ENCODE measurements at regions not wholly inside any gene's neighbourhood (a gene's known extent, or its start where the extent isn't known, plus 50 kb on each side); places are given as distances from the start of the nearest gene placed in this dataset.

- H3K9me3 ChIP-seq, result no peaks in the 10 kb centered on the region
- 46 to 66% methylated on average over 3 of the region's 3 CpGs for WGBS, 2 donors
Measured at GRCh38 chrX:45784590-45784989, 583.9 kb upstream of the DIPK2B start.

GRCh38 chrX:45783002-45783401 is 582.3 kb upstream of the DIPK2B start:
- TF ChIP-seq POLR2AphosphoS5 (IDR thresholded peaks at IDR 0.05) (no peak), POLR2A (IDR thresholded peaks at IDR 0.05) (no peak), EP300 (IDR thresholded peaks at IDR 0.05) (no peak), CTCF (IDR thresholded peaks at IDR 0.05) (no peak)
- 66 to 69% methylated on average over 3 to 6 of the region's 6 CpGs for WGBS, 2 donors
- ATAC-seq (ENCODE audit: low FRiP score in 2 of 2), result peak in 1 of 2 donors; percentile 40

More at GRCh38 chrX:45784590-45784989, 583.9 kb upstream of the DIPK2B start:
- Histone ChIP-seq H3K27me3 (no peaks in the 10 kb centered on the region), H3K36me3 (no peaks in the 10 kb centered on the region), H3K4me1 (peaks cover 0 to 6% (median 0%) of the 10 kb centered on the region in 4 donors), H3K4me3 (no peak overlapping the region), H3K27ac (no peak overlapping the region)
- TF ChIP-seq POLR2AphosphoS5 (IDR thresholded peaks at IDR 0.05) (no peak), POLR2A (IDR thresholded peaks at IDR 0.05) (no peak), EP300 (IDR thresholded peaks at IDR 0.05) (no peak)
- ATAC-seq (ENCODE audit: low FRiP score in 2 of 2), result no peak
- DNase-seq, result no peak

GRCh38 chrX:45781901-45782553 is 581.4 kb upstream of the DIPK2B start:
- ATAC-seq (ENCODE audit: low FRiP score in 2 of 2) (peak in 1 of 2 donors; percentile 73), DNase-seq (no peak)
- H3K27ac ChIP-seq, result no peak overlapping the region
- H3K4me1 ChIP-seq, result no peaks in the 10 kb centered on the region
- WGBS, 2 donors, result 37 to 57% methylated on average over 2 to 4 of the region's 4 CpGs
- H3K27me3 ChIP-seq, result no peaks in the 10 kb centered on the region
- no peaks in the 10 kb centered on the region for H3K9me3 ChIP-seq
- TF ChIP-seq CTCF (IDR thresholded peaks at IDR 0.05) (peak in 1 of 6 experiments; percentile 8), EP300 (IDR thresholded peaks at IDR 0.05) (no peak)
- H3K36me3 ChIP-seq, result no peaks in the 10 kb centered on the region
- H3K4me3 ChIP-seq, result no peak overlapping the region

More at GRCh38 chrX:45783002-45783401, 582.3 kb upstream of the DIPK2B start:
- Histone ChIP-seq H3K4me1 (no peaks in the 10 kb centered on the region), H3K4me3 (no peak overlapping the region), H3K36me3 (no peaks in the 10 kb centered on the region), H3K9me3 (no peaks in the 10 kb centered on the region), H3K27ac (no peak overlapping the region), H3K27me3 (no peaks in the 10 kb centered on the region)
- peak in 1 of 2 donors; percentile 1 for DNase-seq

- Histone ChIP-seq H3K4me1 (no peaks in the 10 kb centered on the region), H3K4me3 (no peak overlapping the region), H3K36me3 (no peaks in the 10 kb centered on the region), H3K9me3 (no peaks in the 10 kb centered on the region), H3K27ac (no peak overlapping the region), H3K27me3 (no peaks in the 10 kb centered on the region)
- ATAC-seq (ENCODE audit: low FRiP score in 2 of 2) (no peak), DNase-seq (no peak)
- WGBS, 2 donors, result 56 to 71% methylated on average over 1 of the region's 1 CpG
- TF ChIP-seq EP300 (IDR thresholded peaks at IDR 0.05) (no peak), POLR2AphosphoS5 (IDR thresholded peaks at IDR 0.05) (no peak), CTCF (IDR thresholded peaks at IDR 0.05) (no peak), POLR2A (IDR thresholded peaks at IDR 0.05) (no peak)
Measured at GRCh38 chrX:45778616-45779015, 577.9 kb upstream of the DIPK2B start.

GRCh38 chrX:45777366-45777765 is 576.7 kb upstream of the DIPK2B start:
- WGBS, 2 donors, result 60 to 70% methylated on average over 3 of the region's 3 CpGs
- no peak for DNase-seq
- Histone ChIP-seq H3K9me3 (no peaks in the 10 kb centered on the region), H3K27ac (no peak overlapping the region), H3K27me3 (no peaks in the 10 kb centered on the region), H3K4me3 (no peak overlapping the region), H3K4me1 (peaks cover 0 to 3% (median under 1%) of the 10 kb centered on the region in 4 donors), H3K36me3 (no peaks in the 10 kb centered on the region)
- TF ChIP-seq POLR2AphosphoS5 (IDR thresholded peaks at IDR 0.05), result no peak
- no peak for TF ChIP-seq POLR2A (IDR thresholded peaks at IDR 0.05)
- TF ChIP-seq CTCF (IDR thresholded peaks at IDR 0.05), result no peak
- TF ChIP-seq EP300 (IDR thresholded peaks at IDR 0.05), result no peak
- no peak for ATAC-seq (ENCODE audit: low FRiP score in 2 of 2)
